ENCODE measurements at regions not wholly inside any gene's neighbourhood (a gene's known extent, or its start where the extent isn't known, plus 50 kb on each side); places are given as distances from the start of the nearest gene placed in this dataset.

DNA sequence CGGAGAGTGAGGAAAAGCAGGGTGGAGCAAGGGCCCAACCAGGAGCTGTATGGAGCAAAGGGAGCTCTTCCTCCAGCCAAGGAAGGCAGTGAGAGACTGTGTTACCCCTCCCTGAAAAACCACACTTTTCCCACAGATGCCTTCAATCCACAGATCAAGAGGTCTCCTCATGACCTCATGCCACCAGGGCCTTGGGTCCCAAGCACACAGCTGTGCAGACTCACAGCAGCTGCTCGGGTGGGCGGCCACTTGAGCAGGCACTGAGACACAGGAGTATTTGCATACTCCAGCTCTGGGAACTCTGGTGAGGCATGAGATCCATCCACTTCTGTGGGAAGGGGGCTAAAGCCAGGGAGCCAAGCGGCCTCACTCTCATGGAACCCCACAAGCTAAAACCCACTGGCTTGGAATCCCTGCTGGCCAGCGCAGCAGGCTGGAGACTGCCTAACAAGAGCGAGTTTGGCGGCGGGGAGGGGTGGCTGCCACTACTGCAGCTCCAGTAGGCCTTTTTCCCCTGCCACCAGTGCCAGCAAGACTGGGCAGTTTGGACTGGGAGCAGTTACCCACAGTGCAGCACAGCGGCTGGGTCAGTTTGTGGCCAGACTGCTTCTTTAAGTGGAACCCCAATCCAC is 880.6 kb upstream of the ARPP21 start:
- Histone ChIP-seq H3K36me3 (ENCODE audit: insufficient read depth, low read length) (no peaks in the 10 kb centered on the region), H3K4me2 (ENCODE audit: low read length) (no peak overlapping the region)
- TF ChIP-seq TAF1 (IDR thresholded peaks at IDR 0.05; ENCODE audit: low read depth) (no peak), POLR2AphosphoS5 (IDR thresholded peaks at IDR 0.05) (no peak), RAD21 (conservative IDR thresholded peaks at IDR 0.05) (no peak), EZH2 (IDR thresholded peaks at IDR 0.05; ENCODE audit: borderline replicate concordance, insufficient read depth, low read length, poor library complexity, severe bottlenecking) (no peak), MXI1 (conservative IDR thresholded peaks at IDR 0.05; ENCODE audit: poor library complexity, severe bottlenecking) (no peak), SMC3 (conservative IDR thresholded peaks at IDR 0.05; ENCODE audit: poor library complexity) (no peak), EP300 (conservative IDR thresholded peaks at IDR 0.05; ENCODE audit: poor library complexity, severe bottlenecking) (no peak)
- TF ChIP-seq, protein P1, sequence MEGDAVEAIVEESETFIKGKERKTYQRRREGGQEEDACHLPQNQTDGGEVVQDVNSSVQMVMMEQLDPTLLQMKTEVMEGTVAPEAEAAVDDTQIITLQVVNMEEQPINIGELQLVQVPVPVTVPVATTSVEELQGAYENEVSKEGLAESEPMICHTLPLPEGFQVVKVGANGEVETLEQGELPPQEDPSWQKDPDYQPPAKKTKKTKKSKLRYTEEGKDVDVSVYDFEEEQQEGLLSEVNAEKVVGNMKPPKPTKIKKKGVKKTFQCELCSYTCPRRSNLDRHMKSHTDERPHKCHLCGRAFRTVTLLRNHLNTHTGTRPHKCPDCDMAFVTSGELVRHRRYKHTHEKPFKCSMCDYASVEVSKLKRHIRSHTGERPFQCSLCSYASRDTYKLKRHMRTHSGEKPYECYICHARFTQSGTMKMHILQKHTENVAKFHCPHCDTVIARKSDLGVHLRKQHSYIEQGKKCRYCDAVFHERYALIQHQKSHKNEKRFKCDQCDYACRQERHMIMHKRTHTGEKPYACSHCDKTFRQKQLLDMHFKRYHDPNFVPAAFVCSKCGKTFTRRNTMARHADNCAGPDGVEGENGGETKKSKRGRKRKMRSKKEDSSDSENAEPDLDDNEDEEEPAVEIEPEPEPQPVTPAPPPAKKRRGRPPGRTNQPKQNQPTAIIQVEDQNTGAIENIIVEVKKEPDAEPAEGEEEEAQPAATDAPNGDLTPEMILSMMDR (IDR thresholded peaks at IDR 0.05; ENCODE audit: poor library complexity, severe bottlenecking) = no peak
- TF ChIP-seq, protein P2, sequence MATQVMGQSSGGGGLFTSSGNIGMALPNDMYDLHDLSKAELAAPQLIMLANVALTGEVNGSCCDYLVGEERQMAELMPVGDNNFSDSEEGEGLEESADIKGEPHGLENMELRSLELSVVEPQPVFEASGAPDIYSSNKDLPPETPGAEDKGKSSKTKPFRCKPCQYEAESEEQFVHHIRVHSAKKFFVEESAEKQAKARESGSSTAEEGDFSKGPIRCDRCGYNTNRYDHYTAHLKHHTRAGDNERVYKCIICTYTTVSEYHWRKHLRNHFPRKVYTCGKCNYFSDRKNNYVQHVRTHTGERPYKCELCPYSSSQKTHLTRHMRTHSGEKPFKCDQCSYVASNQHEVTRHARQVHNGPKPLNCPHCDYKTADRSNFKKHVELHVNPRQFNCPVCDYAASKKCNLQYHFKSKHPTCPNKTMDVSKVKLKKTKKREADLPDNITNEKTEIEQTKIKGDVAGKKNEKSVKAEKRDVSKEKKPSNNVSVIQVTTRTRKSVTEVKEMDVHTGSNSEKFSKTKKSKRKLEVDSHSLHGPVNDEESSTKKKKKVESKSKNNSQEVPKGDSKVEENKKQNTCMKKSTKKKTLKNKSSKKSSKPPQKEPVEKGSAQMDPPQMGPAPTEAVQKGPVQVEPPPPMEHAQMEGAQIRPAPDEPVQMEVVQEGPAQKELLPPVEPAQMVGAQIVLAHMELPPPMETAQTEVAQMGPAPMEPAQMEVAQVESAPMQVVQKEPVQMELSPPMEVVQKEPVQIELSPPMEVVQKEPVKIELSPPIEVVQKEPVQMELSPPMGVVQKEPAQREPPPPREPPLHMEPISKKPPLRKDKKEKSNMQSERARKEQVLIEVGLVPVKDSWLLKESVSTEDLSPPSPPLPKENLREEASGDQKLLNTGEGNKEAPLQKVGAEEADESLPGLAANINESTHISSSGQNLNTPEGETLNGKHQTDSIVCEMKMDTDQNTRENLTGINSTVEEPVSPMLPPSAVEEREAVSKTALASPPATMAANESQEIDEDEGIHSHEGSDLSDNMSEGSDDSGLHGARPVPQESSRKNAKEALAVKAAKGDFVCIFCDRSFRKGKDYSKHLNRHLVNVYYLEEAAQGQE (IDR thresholded peaks at IDR 0.05; ENCODE audit: borderline replicate concordance) = no peak

DNA sequence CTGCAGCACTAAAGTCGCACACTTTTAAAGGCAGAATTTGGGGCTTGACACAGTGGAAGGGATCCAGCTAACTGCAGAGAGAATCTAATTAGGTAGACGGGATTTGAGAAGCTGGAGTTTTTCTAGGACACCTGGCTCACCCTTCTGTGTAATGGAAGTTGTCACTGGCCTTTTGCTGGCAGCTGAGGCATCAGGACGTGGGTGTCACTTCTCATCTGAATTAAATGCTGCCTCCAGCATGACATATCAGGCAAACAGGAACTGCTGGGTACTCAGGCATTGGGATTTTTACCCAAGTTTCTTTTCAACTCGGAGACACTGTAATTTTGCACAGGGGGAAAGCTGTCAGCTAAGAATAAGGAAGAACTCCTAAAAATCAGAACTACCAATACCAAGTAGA is 861.9 kb upstream of the ARPP21 start:
- Histone ChIP-seq H3K9me3 (ENCODE audit: low read length) (no peaks in the 10 kb centered on the region), H4K20me1 (ENCODE audit: insufficient read depth) (no peaks in the 10 kb centered on the region), H3K4me2 (ENCODE audit: low read length) (no peak overlapping the region), H3K9me2 (ENCODE audit: insufficient read depth, low read length) (no peaks in the 10 kb centered on the region), H3K27ac (ENCODE audit: low read length) (no peak overlapping the region), H2AFZ (ENCODE audit: low read depth, low read length) (no peak overlapping the region), H3K36me3 (ENCODE audit: insufficient read depth, low read length) (no peaks in the 10 kb centered on the region), H3K4me3 (ENCODE audit: low read length) (no peak overlapping the region), H3K9ac (ENCODE audit: low read length) (no peak overlapping the region), H3F3A (ENCODE audit: insufficient read depth, low read length, poor library complexity, severe bottlenecking) (no peaks in the 10 kb centered on the region), H3K79me2 (replicated peaks; ENCODE audit: insufficient read depth, low read length) (no peaks in the 10 kb centered on the region), H3K27me3 (ENCODE audit: insufficient read depth, low read depth, low read length) (no peaks in the 10 kb centered on the region)
- TF ChIP-seq POLR2AphosphoS5 (IDR thresholded peaks at IDR 0.05) = no peak
- TF ChIP-seq EP300 (conservative IDR thresholded peaks at IDR 0.05; ENCODE audit: poor library complexity, severe bottlenecking) = no peak
- TF ChIP-seq EZH2 (IDR thresholded peaks at IDR 0.05; ENCODE audit: borderline replicate concordance, insufficient read depth, low read length, poor library complexity, severe bottlenecking) = no peak

More for the DNA sequence above, 880.6 kb upstream of the ARPP21 start:
- Histone ChIP-seq H4K20me1 (ENCODE audit: insufficient read depth) (no peaks in the 10 kb centered on the region), H3F3A (ENCODE audit: insufficient read depth, low read length, poor library complexity, severe bottlenecking) (no peaks in the 10 kb centered on the region), H3K27me3 (ENCODE audit: insufficient read depth, low read depth, low read length) (no peaks in the 10 kb centered on the region), H3K9me2 (ENCODE audit: insufficient read depth, low read length) (no peaks in the 10 kb centered on the region), H3K4me3 (ENCODE audit: low read length) (no peak overlapping the region), H3K9me3 (ENCODE audit: low read length) (no peaks in the 10 kb centered on the region), H3K79me2 (replicated peaks; ENCODE audit: insufficient read depth, low read length) (no peaks in the 10 kb centered on the region), H2AFZ (ENCODE audit: low read depth, low read length) (no peak overlapping the region), H3K9ac (ENCODE audit: low read length) (no peak overlapping the region), H3K27ac (ENCODE audit: low read length) (no peak overlapping the region)

All from neural cell (in vitro differentiated cells).